H1 (cell line): ENCODE measurements at regions not wholly inside any gene's neighbourhood (a gene's known extent, or its start where the extent isn't known, plus 50 kb on each side); places are given as distances from the start of the nearest gene placed in this dataset.

Experiments used
- CTCF ChIA-PET: fragments of 300-600 bp; sonication (Branson Sonifier 250); formaldehyde crosslinking; loops from one replicate; lab custom pipeline; 2021; ENCODE audit not compliant: partially characterized antibody; lab: Charles Lee
- POLR2A ChIA-PET: fragments of 300-600 bp; sonication (Branson Sonifier 250); formaldehyde crosslinking; loops from one replicate; lab custom pipeline; 2021; ENCODE audit warnings: inconsistent platforms; ENCODE audit not compliant: partially characterized antibody; lab: Charles Lee
- DNase-seq, 2 experiments: peaks; one replicate each; pipeline versions ENCODE4 v3.0.0 to v3.0.0-alpha.2; 2010 to 2022; ENCODE audit warnings: low spot score in 2 of 2, low read depth in 1 of 2, mixed read lengths in 1 of 2
- FAIRE-seq: peaks from 2 replicates; lab custom pipeline; 2011; peaks lifted over from hg19 to GRCh38; lab: Jason Lieb, UNC
- H2AFZ ChIP-seq: 2 replicates; pipeline ENCODE4 v1.8.1; 2012; ENCODE audit warnings: low read length, inconsistent platforms
- H2AK5ac ChIP-seq: 2 replicates; pipeline ENCODE4 v1.6.1; 2013; ENCODE audit warnings: low read depth, low read length
- H2BK120ac ChIP-seq: replicated peaks from 2 replicates; pipeline ENCODE3; 2013; ENCODE audit warnings: low read depth, low read length, inconsistent platforms
- H2BK12ac ChIP-seq: 2 replicates; pipeline ENCODE4 v1.6.1; 2013; ENCODE audit warnings: low read depth, low read length
- H2BK15ac ChIP-seq: 2 replicates; pipeline ENCODE4 v1.6.1; 2013; ENCODE audit warnings: low read length
- H2BK20ac ChIP-seq: 2 replicates; pipeline ENCODE4 v1.6.1; 2013; ENCODE audit warnings: low read length
- H2BK5ac ChIP-seq: 2 replicates; pipeline ENCODE4 v1.6.1; 2013; ENCODE audit warnings: low read depth, low read length
- H3K14ac ChIP-seq: 2 replicates; pipeline ENCODE4 v1.6.1; 2013; ENCODE audit warnings: inconsistent platforms; ENCODE audit not compliant: insufficient read length
- H3K18ac ChIP-seq: 2 replicates; pipeline ENCODE4 v1.6.1; 2013; ENCODE audit warnings: low read length; ENCODE audit errors: extremely low read depth
- H3K23ac ChIP-seq: 2 replicates; pipeline ENCODE4 v1.6.1; 2013; ENCODE audit warnings: inconsistent platforms; ENCODE audit not compliant: insufficient read length
- H3K23me2 ChIP-seq: 2 replicates; pipeline ENCODE4 v1.6.1; 2013; ENCODE audit warnings: low read depth, low read length
- H3K27ac ChIP-seq: 2 replicates; pipeline ENCODE4 v1.6.1; 2011; ENCODE audit warnings: low read depth, low read length, inconsistent platforms
- H3K27me3 ChIP-seq, 4 experiments: replicated peaks in 1 of 4; 1 replicate in 1 of 4; 2 replicates in 3 of 4; pipeline versions ENCODE4 v1.6.1 to v1.8.1; 2011 to 2013; ENCODE audit warnings: low read length in 3 of 4, mild to moderate bottlenecking in 3 of 4, inconsistent platforms in 2 of 4, mixed read lengths in 2 of 4, moderate library complexity in 1 of 4; ENCODE audit not compliant: control insufficient read depth in 3 of 4, insufficient read depth in 3 of 4; ENCODE audit errors: extremely low read depth in 1 of 4
- H3K36me3 ChIP-seq, 4 experiments: 2 replicates each; pipeline versions ENCODE4 v1.6.1 to v1.8.1; 2011 to 2013; ENCODE audit warnings: mild to moderate bottlenecking in 4 of 4, low read length in 3 of 4, moderate library complexity in 2 of 4, control low read depth in 1 of 4, inconsistent platforms in 1 of 4; ENCODE audit not compliant: insufficient read depth in 4 of 4, control insufficient read depth in 2 of 4
- H3K4ac ChIP-seq: replicated peaks from 2 replicates; pipeline ENCODE3; 2013; ENCODE audit warnings: low read length, low read depth, mixed read lengths, inconsistent platforms; ENCODE audit not compliant: insufficient read length
- H3K4me1 ChIP-seq, 4 experiments: replicated peaks in 1 of 4; 1 replicate in 1 of 4; 2 replicates in 3 of 4; pipeline versions ENCODE4 v1.6.1 to v1.8.1; 2011 to 2013; ENCODE audit warnings: low read length in 3 of 4, inconsistent platforms in 2 of 4, mixed read lengths in 1 of 4; ENCODE audit not compliant: insufficient read depth in 4 of 4, control insufficient read depth in 3 of 4
- H3K4me2 ChIP-seq, 2 experiments: 2 replicates each; pipeline versions ENCODE4 v1.6.1 to v1.8.1; 2011 to 2013; ENCODE audit warnings: low read depth in 2 of 2, low read length in 2 of 2, control low read depth in 1 of 2, inconsistent platforms in 1 of 2, mild to moderate bottlenecking in 1 of 2; ENCODE audit not compliant: insufficient read depth in 1 of 2
- H3K4me3 ChIP-seq, 4 experiments: fragments of 200-600, 300-600 bp in 1 of 4; sonication (generic), shearing (Covaris generic), sonication (Bioruptor Twin) in 1 of 4; 2 replicates each; pipeline versions ENCODE4 v1.5.1 to v1.8.1; 2011 to 2016; ENCODE audit warnings: low read length in 4 of 4, low read depth in 3 of 4, control low read depth in 2 of 4, inconsistent platforms in 2 of 4, mild to moderate bottlenecking in 2 of 4, mixed read lengths in 1 of 4, moderate library complexity in 1 of 4; ENCODE audit not compliant: insufficient read depth in 2 of 4; ENCODE audit errors: extremely low read depth in 1 of 4
- H3K56ac ChIP-seq: replicated peaks from 2 replicates; pipeline ENCODE3; 2013; ENCODE audit warnings: low read depth, mild to moderate bottlenecking, mixed read lengths, low read length, inconsistent platforms; ENCODE audit not compliant: insufficient read length
- H3K79me1 ChIP-seq: 2 replicates; pipeline ENCODE4 v1.6.1; 2013; ENCODE audit warnings: low read depth, low read length, control low read depth
- H3K79me2 ChIP-seq, 2 experiments: 2 replicates each; pipeline versions ENCODE4 v1.6.1 to v1.8.1; 2012 to 2013; ENCODE audit warnings: low read length in 2 of 2, mild to moderate bottlenecking in 2 of 2, inconsistent platforms in 1 of 2; ENCODE audit not compliant: insufficient read depth in 2 of 2, control insufficient read depth in 1 of 2
- H3K9ac ChIP-seq, 4 experiments: replicated peaks in 1 of 4; 1 replicate in 1 of 4; 2 replicates in 3 of 4; pipeline versions ENCODE4 v1.6.1 to v1.8.1; 2011 to 2013; ENCODE audit warnings: low read depth in 3 of 4, low read length in 3 of 4, control low read depth in 2 of 4, mild to moderate bottlenecking in 2 of 4, moderate library complexity in 2 of 4, inconsistent platforms in 1 of 4; ENCODE audit errors: extremely low read depth in 1 of 4
- H3K9me3 ChIP-seq, 2 experiments: 2 replicates each; pipeline versions ENCODE4 v1.6.1 to v1.8.1; 2012 to 2013; ENCODE audit warnings: mild to moderate bottlenecking in 2 of 2, moderate library complexity in 2 of 2, control low read depth in 1 of 2, inconsistent platforms in 1 of 2, low read depth in 1 of 2, low read length in 1 of 2, mixed read lengths in 1 of 2; ENCODE audit not compliant: insufficient read depth in 2 of 2
- H4K20me1 ChIP-seq, 2 experiments: replicated peaks in 1 of 2; 2 replicates each; pipeline versions ENCODE3 to v1.8.1; 2011 to 2013; ENCODE audit warnings: inconsistent platforms in 2 of 2, low read length in 2 of 2, mild to moderate bottlenecking in 1 of 2; ENCODE audit not compliant: insufficient read depth in 2 of 2, control insufficient read depth in 1 of 2
- H4K5ac ChIP-seq: 2 replicates; pipeline ENCODE4 v1.6.1; 2013; ENCODE audit warnings: low read length, low read depth, mixed read lengths, inconsistent platforms; ENCODE audit not compliant: insufficient read length
- H4K8ac ChIP-seq: 2 replicates; pipeline ENCODE4 v1.8.0; 2013; ENCODE audit warnings: mild to moderate bottlenecking, moderate library complexity, low read length, inconsistent platforms; ENCODE audit not compliant: insufficient read depth; ENCODE audit errors: extremely low read depth
- H4K91ac ChIP-seq: replicated peaks from 2 replicates; pipeline ENCODE3; 2013; ENCODE audit warnings: low read length, mixed read lengths, inconsistent platforms; ENCODE audit not compliant: insufficient read length
- ATF2 ChIP-seq: IDR thresholded peaks from 2 replicates; pipeline ENCODE4 v1.6.1; 2012; ENCODE audit warnings: low read length, inconsistent platforms
- GABPA ChIP-seq: IDR thresholded peaks from 2 replicates; pipeline ENCODE4 v1.6.1; 2011; ENCODE audit warnings: mild to moderate bottlenecking, low read length, moderate library complexity, borderline replicate concordance; ENCODE audit not compliant: insufficient read depth
- GTF2F1 ChIP-seq: IDR thresholded peaks from 2 replicates; pipeline ENCODE4 v1.6.1; 2012; ENCODE audit warnings: low read depth, low read length, improper control_type of control experiment, borderline replicate concordance
- HDAC2 ChIP-seq, 2 experiments: fragments of 300-600 bp in 1 of 2; sonication (generic) in 1 of 2; IDR thresholded peaks; 2 replicates each; pipeline ENCODE4 v1.6.1; 2011 to 2012; ENCODE audit warnings: low read depth in 2 of 2, low read length in 2 of 2, mild to moderate bottlenecking in 2 of 2, moderate library complexity in 2 of 2, borderline replicate concordance in 1 of 2, inconsistent platforms in 1 of 2
- JUN ChIP-seq: IDR thresholded peaks from 2 replicates; pipeline ENCODE4 v1.6.1; 2011; ENCODE audit warnings: low read depth, mild to moderate bottlenecking, improper control_type of control experiment, low read length
- KDM1A ChIP-seq: fragments of 200-600, 300-600 bp; sonication (generic); IDR thresholded peaks from 2 replicates; pipeline ENCODE4 v1.7.1; 2016; ENCODE audit warnings: mild to moderate bottlenecking, low read length, borderline replicate concordance
- PHF8 ChIP-seq: fragments of 200-600 bp; sonication (generic); conservative IDR thresholded peaks from 2 replicates; pipeline ENCODE4 v1.7.1; 2012; ENCODE audit warnings: low read depth, mild to moderate bottlenecking, inconsistent platforms, low read length, moderate library complexity
- RNF2 ChIP-seq: fragments of 200-900, 300-1000 bp; sonication (generic); IDR thresholded peaks from 2 replicates; pipeline ENCODE4 v1.7.1; 2016; ENCODE audit warnings: borderline replicate concordance, low read depth, mild to moderate bottlenecking, antibody characterized with exemption, low read length; ENCODE audit not compliant: poor library complexity, severe bottlenecking; ENCODE audit errors: missing control alignments
- SIN3A ChIP-seq, 2 experiments: IDR thresholded peaks in 1 of 2; conservative IDR thresholded peaks in 1 of 2; 2 replicates each; pipeline ENCODE4 v1.6.1; 2011 to 2012; ENCODE audit warnings: low read length in 2 of 2, improper control_type of control experiment in 1 of 2, low read depth in 1 of 2, mild to moderate bottlenecking in 1 of 2
- TAF7 ChIP-seq: optimal IDR thresholded peaks from 2 replicates; pipeline ENCODE3; 2011; ENCODE audit warnings: low read depth, mild to moderate bottlenecking, inconsistent platforms, low read length, moderate library complexity, borderline replicate concordance
- TBP ChIP-seq: IDR thresholded peaks from 2 replicates; pipeline ENCODE4 v1.6.1; 2011; ENCODE audit warnings: low read depth, low read length, improper control_type of control experiment
- WGBS, 2 experiments: shearing (Covaris generic) in 1 of 2; methylation state at CpG; one replicate each; pipeline versions ENCODE4 v1.1.6 to v1.1.7; 2013 to 2015; ENCODE audit warnings: low lambda C conversion rate in 2 of 2, mixed read lengths in 2 of 2, inconsistent platforms in 1 of 2, low coverage in 1 of 2, missing lambda C conversion rate in 1 of 2; ENCODE audit not compliant: insufficient replicate concordance in 2 of 2, insufficient coverage in 1 of 2, insufficient read length in 1 of 2; ENCODE audit errors: extremely low coverage in 1 of 2, missing lambda C conversion rate in 1 of 2; 5-methylcytosine and 5-hydroxymethylcytosine counted together

GRCh38 chr2:216970359-216970915 lies 110.6 kb upstream of the TNP1 start:
- no peak overlapping the region for H2BK12ac ChIP-seq
- no peaks in the 10 kb centered on the region for H3K79me1 ChIP-seq
- FAIRE-seq (no peak), DNase-seq (no peak)
- no peaks in the 10 kb centered on the region for H3K23me2 ChIP-seq
- no peak overlapping the region for H2BK15ac ChIP-seq
- no peak overlapping the region for H3K4me3 ChIP-seq
- peak overlapping the region; percentile 23; the same call in 1 of the 2 replicates for H4K8ac ChIP-seq
- 83% methylated on average over 2 of the region's 2 CpGs; no CpG with 5 or more reads in 1 of the 2 experiments for WGBS, 2 experiments
- no peaks in the 10 kb centered on the region for H3K9me3 ChIP-seq
- no peak overlapping the region for H3K56ac ChIP-seq
- ChIA-PET POLR2A (no interaction called here), CTCF (interaction anchor here (0.6 kb wide), 1 partner anchor 580 kb away, joined by 3 read pairs; no protein-coding TSS in a partner anchor)
- H3K36me3 ChIP-seq, result no peaks in the 10 kb centered on the region
- no peak overlapping the region for H2AFZ ChIP-seq
- H3K27me3 ChIP-seq, result no peaks in the 10 kb centered on the region; a peak in 2 of 7 replicates
- H2BK20ac ChIP-seq, result no peak overlapping the region
- H2BK5ac ChIP-seq, result no peak overlapping the region
- H3K9ac ChIP-seq, result no peak overlapping the region
- no peak overlapping the region for H3K4me2 ChIP-seq
- H2BK120ac ChIP-seq, result no peak overlapping the region
- H3K4ac ChIP-seq, result no peak overlapping the region
- no peak overlapping the region for H3K23ac ChIP-seq
- no peak overlapping the region for H2AK5ac ChIP-seq
- no peak overlapping the region for H3K18ac ChIP-seq
- H3K14ac ChIP-seq, result no peak overlapping the region
- no peak overlapping the region for H4K5ac ChIP-seq
- no peak overlapping the region for H3K27ac ChIP-seq
- H4K20me1 ChIP-seq, result no peaks in the 10 kb centered on the region
- H4K91ac ChIP-seq, result no peak overlapping the region
- no peaks in the 10 kb centered on the region for H3K4me1 ChIP-seq
- H3K79me2 ChIP-seq, result no peaks in the 10 kb centered on the region
- TF ChIP-seq TBP (no peak), JUN (no peak), PHF8 (no peak), ATF2 (no peak), TAF7 (no peak), RNF2 (no peak), GABPA (no peak), GTF2F1 (no peak), HDAC2 (IDR thresholded peaks at IDR 0.05; ENCODE audit: borderline replicate concordance in 1 of 2, low read depth in 2 of 2, low read length in 2 of 2) (no peak), KDM1A (no peak), SIN3A (conservative IDR thresholded peaks at IDR 0.05 in 1 of 2, IDR thresholded peaks at IDR 0.05 in 1 of 2; ENCODE audit: low read depth in 1 of 2, low read length in 2 of 2) (no peak)
